ENCODE measurements at regions not wholly inside any gene's neighbourhood (a gene's known extent, or its start where the extent isn't known, plus 50 kb on each side); places are given as distances from the start of the nearest gene placed in this dataset.

DNA sequence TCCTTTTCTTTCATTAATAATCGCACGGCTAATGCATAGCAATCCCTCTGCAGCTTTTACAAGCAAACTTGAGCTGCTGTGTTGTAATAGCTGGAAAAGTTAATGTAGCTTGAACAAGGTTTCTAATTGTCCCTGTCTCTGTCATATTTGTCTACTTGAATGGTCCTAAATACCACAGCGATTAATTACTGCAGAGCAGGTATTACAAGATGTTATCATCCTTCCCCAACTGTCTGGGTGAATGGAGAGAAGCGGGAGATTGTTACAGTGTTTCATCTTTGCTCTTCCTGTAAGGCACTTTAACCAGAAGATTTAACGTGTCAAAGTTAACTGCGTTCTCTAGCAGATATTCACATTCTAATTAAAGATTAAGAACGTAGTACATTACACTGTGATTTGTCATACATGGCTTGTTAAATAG lies 422.2 kb upstream of the POU3F3 start:
- H3K14ac ChIP-seq (ENCODE audit: insufficient read length), result no peak overlapping the region
- no peaks in the 10 kb centered on the region for H3K23me2 ChIP-seq (ENCODE audit: low read depth, low read length)
- H3K9ac ChIP-seq (replicated peaks in 1 of 4; ENCODE audit: extremely low read depth in 1 of 4, low read depth in 3 of 4, low read length in 3 of 4), result no peak overlapping the region
- no peaks in the 10 kb centered on the region for H3K79me1 ChIP-seq (ENCODE audit: low read depth, low read length)
- H3K4me2 ChIP-seq (ENCODE audit: insufficient read depth in 1 of 2, low read depth in 2 of 2, low read length in 2 of 2), result no peak overlapping the region
- H2AK5ac ChIP-seq (ENCODE audit: low read depth, low read length), result no peak overlapping the region
- CTCF ChIA-PET (ENCODE audit: partially characterized antibody), result interaction anchor here (0.6 to 1.3 kb wide), 6 partner anchors 11 to 1839 kb away, joined by 3 to 4 read pairs (median 3); no protein-coding TSS in a partner anchor
- H2BK20ac ChIP-seq (ENCODE audit: low read length), result no peak overlapping the region
- H3K4me3 ChIP-seq (ENCODE audit: extremely low read depth in 1 of 4, insufficient read depth in 2 of 4, low read depth in 3 of 4, low read length in 4 of 4), result no peak overlapping the region
- no peaks in the 10 kb centered on the region for H3K9me3 ChIP-seq (ENCODE audit: insufficient read depth in 2 of 2, low read depth in 1 of 2, low read length in 1 of 2)
- 84 to 100% methylated on average over 2 to 7 of the region's 7 CpGs for WGBS, 2 experiments (ENCODE audit: extremely low coverage in 1 of 2, insufficient coverage in 1 of 2, insufficient read length in 1 of 2, insufficient replicate concordance in 2 of 2, low coverage in 1 of 2, low lambda C conversion rate in 2 of 2, missing lambda C conversion rate in 1 of 2)
- peaks cover 2 to 4% (median 3%) of the 10 kb centered on the region in 4 experiments; a peak in 3 of 7 replicates for H3K4me1 ChIP-seq (replicated peaks in 1 of 4; ENCODE audit: control insufficient read depth in 3 of 4, insufficient read depth in 4 of 4, low read length in 3 of 4)
- H2BK12ac ChIP-seq (ENCODE audit: low read depth, low read length), result no peak overlapping the region
- H3K79me2 ChIP-seq (ENCODE audit: control insufficient read depth in 1 of 2, insufficient read depth in 2 of 2, low read length in 2 of 2), result no peaks in the 10 kb centered on the region
- no peak overlapping the region for H4K8ac ChIP-seq (ENCODE audit: extremely low read depth, insufficient read depth, low read length)
- no peak overlapping the region for H3K23ac ChIP-seq (ENCODE audit: insufficient read length)
- H3K4ac ChIP-seq (replicated peaks; ENCODE audit: insufficient read length, low read depth, low read length), result no peak overlapping the region
- H2AFZ ChIP-seq (ENCODE audit: low read length), result no peak overlapping the region
- H3K27me3 ChIP-seq (replicated peaks in 1 of 4; ENCODE audit: control insufficient read depth in 3 of 4, extremely low read depth in 1 of 4, insufficient read depth in 3 of 4, low read length in 3 of 4), result no peaks in the 10 kb centered on the region
- H3K18ac ChIP-seq (ENCODE audit: extremely low read depth, low read length), result no peak overlapping the region
- POLR2A ChIA-PET (ENCODE audit: partially characterized antibody), result no interaction called here
- no peak overlapping the region for H4K5ac ChIP-seq (ENCODE audit: insufficient read length, low read depth, low read length)
- H3K56ac ChIP-seq (replicated peaks; ENCODE audit: insufficient read length, low read depth, low read length), result no peak overlapping the region
- H4K91ac ChIP-seq (replicated peaks; ENCODE audit: insufficient read length, low read length), result no peak overlapping the region
- H2BK5ac ChIP-seq (ENCODE audit: low read depth, low read length), result no peak overlapping the region
- H3K36me3 ChIP-seq (ENCODE audit: control insufficient read depth in 2 of 4, insufficient read depth in 4 of 4, low read length in 3 of 4), result no peaks in the 10 kb centered on the region
- FAIRE-seq, result no peak
- H2BK15ac ChIP-seq (ENCODE audit: low read length), result no peak overlapping the region
- no peaks in the 10 kb centered on the region for H4K20me1 ChIP-seq (replicated peaks in 1 of 2; ENCODE audit: control insufficient read depth in 1 of 2, insufficient read depth in 2 of 2, low read length in 2 of 2)
- H2BK120ac ChIP-seq (replicated peaks; ENCODE audit: low read depth, low read length), result no peak overlapping the region
- H3K27ac ChIP-seq (ENCODE audit: low read depth, low read length), result no peak overlapping the region
- DNase-seq (ENCODE audit: low read depth in 1 of 2, low spot score in 2 of 2), result no peak
- TF ChIP-seq EGR1 (IDR thresholded peaks at IDR 0.05; ENCODE audit: borderline replicate concordance, low read depth, low read length) (no peak), GABPA (IDR thresholded peaks at IDR 0.05; ENCODE audit: borderline replicate concordance, insufficient read depth, low read length) (no peak), RBBP5 (IDR thresholded peaks at IDR 0.05; ENCODE audit: borderline replicate concordance, low read depth, low read length) (no peak), FOSL1 (IDR thresholded peaks at IDR 0.05; ENCODE audit: insufficient read depth, low read depth, low read length) (no peak), ZNF274 (IDR thresholded peaks at IDR 0.05; ENCODE audit: borderline replicate concordance, extremely low read depth, low read length) (no peak), KDM4A (IDR thresholded peaks at IDR 0.05; ENCODE audit: low read depth, low read length, severe bottlenecking) (no peak), BCL11A (IDR thresholded peaks at IDR 0.05; ENCODE audit: low read depth in 2 of 2, low read length in 2 of 2) (no peak), RXRA (IDR thresholded peaks at IDR 0.05; ENCODE audit: insufficient read depth, low read depth, low read length) (no peak), CREB1 (IDR thresholded peaks at IDR 0.05) (no peak), CTBP2 (IDR thresholded peaks at IDR 0.05; ENCODE audit: borderline replicate concordance, insufficient read depth, insufficient read length, low read length) (no peak), CEBPB (IDR thresholded peaks at IDR 0.05; ENCODE audit: low read depth, low read length) (no peak), BRCA1 (IDR thresholded peaks at IDR 0.05; ENCODE audit: low read depth, low read length) (no peak)
- TF ChIP-seq, protein P1, sequence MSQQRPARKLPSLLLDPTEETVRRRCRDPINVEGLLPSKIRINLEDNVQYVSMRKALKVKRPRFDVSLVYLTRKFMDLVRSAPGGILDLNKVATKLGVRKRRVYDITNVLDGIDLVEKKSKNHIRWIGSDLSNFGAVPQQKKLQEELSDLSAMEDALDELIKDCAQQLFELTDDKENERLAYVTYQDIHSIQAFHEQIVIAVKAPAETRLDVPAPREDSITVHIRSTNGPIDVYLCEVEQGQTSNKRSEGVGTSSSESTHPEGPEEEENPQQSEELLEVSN (IDR thresholded peaks at IDR 0.05), result no peak
- TF ChIP-seq, protein P2, sequence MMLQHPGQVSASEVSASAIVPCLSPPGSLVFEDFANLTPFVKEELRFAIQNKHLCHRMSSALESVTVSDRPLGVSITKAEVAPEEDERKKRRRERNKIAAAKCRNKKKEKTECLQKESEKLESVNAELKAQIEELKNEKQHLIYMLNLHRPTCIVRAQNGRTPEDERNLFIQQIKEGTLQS (IDR thresholded peaks at IDR 0.05; ENCODE audit: insufficient read depth, low read depth, low read length), result no peak

All from H1 (cell line).